AG10803 (cell line): ENCODE measurements at regions not wholly inside any gene's neighbourhood (a gene's known extent, or its start where the extent isn't known, plus 50 kb on each side); places are given as distances from the start of the nearest gene placed in this dataset.
"Not testable (repeated sequence)": the region's sequence is repeated elsewhere in the genome, so short reads cannot be mapped to it uniquely, and the experiment has no call there.

ENCODE experiments used
- DNase-seq: peaks from one replicate; pipeline ENCODE4 v3.0.0; 2010; ENCODE audit warnings: low read depth
- H3K4me3 ChIP-seq: 2 replicates; pipeline ENCODE4 v1.5.1; 2011; ENCODE audit warnings: mild to moderate bottlenecking, low read length, control low read depth
- TF ChIP-seq, protein P1 (sequence below): conservative IDR thresholded peaks from 2 replicates; pipeline ENCODE4 v1.5.1; 2011; ENCODE audit warnings: mild to moderate bottlenecking, low read length, control low read depth, inconsistent platforms

DNA sequence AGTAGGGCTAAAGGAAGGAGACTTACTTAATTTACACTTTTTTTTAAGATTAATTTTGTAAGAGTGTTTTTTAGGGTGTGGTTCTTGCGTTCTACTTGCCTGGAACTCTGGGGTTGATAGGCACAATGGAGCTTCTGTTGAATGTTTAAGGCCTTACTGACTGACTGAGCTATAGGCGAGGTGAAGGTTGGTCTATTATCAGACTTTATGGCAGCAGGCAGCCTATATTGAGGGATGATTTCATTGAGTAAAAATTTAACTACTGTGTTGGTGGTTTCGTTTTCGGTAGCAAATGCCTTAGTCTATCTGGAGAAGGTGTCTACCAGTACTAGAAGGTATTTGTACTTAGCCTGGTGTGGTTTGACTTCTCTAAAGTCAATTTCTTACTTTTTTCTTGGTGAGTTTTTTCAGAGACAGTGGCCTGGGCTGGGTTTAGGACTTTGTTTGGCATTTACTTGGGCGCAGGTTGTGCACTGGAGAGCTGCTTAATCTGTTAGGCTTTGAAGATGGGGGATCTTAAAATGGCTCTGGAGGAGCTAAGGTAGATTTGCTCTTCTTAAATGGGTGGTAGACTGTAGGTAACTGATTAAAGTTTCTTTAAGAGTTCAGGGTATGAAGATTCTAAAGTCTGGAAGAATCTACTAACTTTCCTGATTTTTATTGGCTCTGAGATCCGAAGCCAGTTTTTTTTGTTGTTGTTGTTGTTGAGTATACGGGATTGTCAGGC lies 164.5 kb upstream of the CCZ1B start:
- H3K4me3 ChIP-seq, DNase-seq: not testable (repeated sequence)

- DNase-seq, H3K4me3 ChIP-seq: not testable (repeated sequence)
Measured at GRCh38 chr7:6991169-6991611, 165.1 kb upstream of the CCZ1B start.

DNA sequence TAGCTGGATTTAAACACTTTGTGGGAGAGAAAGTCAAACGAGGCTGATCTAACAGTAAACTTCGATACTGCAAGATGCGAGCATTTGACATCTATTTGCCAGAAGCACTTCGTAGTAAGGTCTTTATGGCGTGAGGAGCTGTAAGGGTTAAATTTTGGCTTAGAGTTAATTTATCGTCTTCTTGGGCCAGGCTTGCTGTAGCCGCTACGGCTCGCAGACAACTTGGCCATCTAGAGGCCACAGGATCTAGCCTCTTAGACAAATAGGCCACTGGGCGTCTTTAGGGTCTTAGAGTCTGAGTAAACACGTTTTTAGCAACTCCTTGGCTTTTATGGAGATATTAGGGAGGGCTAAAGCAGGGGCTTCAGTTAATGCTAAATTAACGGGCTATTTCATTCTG lies 165.6 kb upstream of the CCZ1B start:
- H3K4me3 ChIP-seq, DNase-seq: not testable (repeated sequence)

DNA sequence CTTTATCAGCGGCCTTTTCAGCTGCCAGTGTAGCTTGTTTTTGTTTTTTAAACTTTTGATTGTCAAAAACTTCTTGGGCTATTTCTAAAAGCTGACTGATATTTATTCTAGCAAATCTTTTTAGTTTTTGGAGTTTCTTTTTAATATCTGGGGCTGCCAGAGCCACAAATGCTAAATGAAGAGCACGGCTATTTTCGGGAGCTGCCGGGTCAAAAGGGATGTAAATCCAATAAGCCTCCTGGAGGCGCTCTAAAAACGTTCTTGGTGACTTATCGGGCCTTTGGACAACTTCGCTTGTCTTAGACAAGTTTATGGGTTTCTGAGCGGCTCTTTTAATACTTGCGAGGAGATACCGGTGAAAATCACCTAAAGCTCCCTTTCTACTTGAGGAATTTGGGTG lies 166.1 kb upstream of the CCZ1B start:
- DNase-seq, H3K4me3 ChIP-seq: not testable (repeated sequence)

GRCh38 chr7:6995026-6995425 lies 169.0 kb upstream of the CCZ1B start:
- not testable (repeated sequence) for H3K4me3 ChIP-seq, DNase-seq

GRCh38 chr7:6995493-6996289 lies 169.6 kb upstream of the CCZ1B start:
- H3K4me3 ChIP-seq, DNase-seq: not testable (repeated sequence)

- H3K4me3 ChIP-seq, DNase-seq: not testable (repeated sequence)
Measured at GRCh38 chr7:6999067-6999666, 173.1 kb upstream of the CCZ1B start.

DNA sequence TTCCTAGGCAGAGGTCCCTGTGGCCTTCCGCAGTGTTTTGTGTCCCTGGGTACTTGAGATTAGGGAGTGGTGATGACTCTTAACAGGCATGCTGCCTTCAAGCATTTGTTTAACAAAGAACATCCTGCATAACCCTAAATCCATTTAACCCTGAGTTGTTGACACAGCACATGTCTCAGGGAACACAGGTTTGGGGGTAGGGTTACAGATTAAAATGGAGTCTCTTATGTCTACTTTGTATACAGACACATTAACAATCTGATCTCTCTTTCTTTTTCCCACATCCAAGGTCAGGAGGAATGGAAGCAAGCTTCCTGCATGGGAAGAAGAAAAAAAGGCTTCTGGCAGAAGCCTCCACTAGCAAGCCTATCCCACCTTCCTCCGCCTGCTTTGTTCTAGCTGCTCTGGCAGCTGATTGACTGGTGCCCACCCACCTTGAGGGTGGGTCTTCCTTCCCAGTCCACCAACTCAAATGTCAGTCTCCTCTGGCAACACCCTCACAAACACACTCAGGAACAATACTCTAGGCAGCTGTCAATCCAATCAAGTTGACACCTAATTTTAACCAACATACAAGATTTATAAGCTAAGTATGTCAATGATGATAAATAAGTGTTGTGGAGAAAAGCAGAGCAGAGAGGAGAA lies 176.5 kb upstream of the CCZ1B start:
- H3K4me3 ChIP-seq = no peak overlapping the region
- DNase-seq = no peak
- TF ChIP-seq, protein P1, sequence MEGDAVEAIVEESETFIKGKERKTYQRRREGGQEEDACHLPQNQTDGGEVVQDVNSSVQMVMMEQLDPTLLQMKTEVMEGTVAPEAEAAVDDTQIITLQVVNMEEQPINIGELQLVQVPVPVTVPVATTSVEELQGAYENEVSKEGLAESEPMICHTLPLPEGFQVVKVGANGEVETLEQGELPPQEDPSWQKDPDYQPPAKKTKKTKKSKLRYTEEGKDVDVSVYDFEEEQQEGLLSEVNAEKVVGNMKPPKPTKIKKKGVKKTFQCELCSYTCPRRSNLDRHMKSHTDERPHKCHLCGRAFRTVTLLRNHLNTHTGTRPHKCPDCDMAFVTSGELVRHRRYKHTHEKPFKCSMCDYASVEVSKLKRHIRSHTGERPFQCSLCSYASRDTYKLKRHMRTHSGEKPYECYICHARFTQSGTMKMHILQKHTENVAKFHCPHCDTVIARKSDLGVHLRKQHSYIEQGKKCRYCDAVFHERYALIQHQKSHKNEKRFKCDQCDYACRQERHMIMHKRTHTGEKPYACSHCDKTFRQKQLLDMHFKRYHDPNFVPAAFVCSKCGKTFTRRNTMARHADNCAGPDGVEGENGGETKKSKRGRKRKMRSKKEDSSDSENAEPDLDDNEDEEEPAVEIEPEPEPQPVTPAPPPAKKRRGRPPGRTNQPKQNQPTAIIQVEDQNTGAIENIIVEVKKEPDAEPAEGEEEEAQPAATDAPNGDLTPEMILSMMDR = no peak

GRCh38 chr7:7005303-7005702 lies 177.0 kb upstream of the C1GALT1 start:
- H3K4me3 ChIP-seq = no peak overlapping the region
- TF ChIP-seq, protein P1 = no peak

GRCh38 chr7:7005949-7006348 lies 176.4 kb upstream of the C1GALT1 start:
- H3K4me3 ChIP-seq, DNase-seq: not testable (repeated sequence)

More at GRCh38 chr7:7005303-7005702, 177.0 kb upstream of the C1GALT1 start:
- DNase-seq = no peak

- DNase-seq, H3K4me3 ChIP-seq: not testable (repeated sequence)
Measured at GRCh38 chr7:7011241-7011640, 171.1 kb upstream of the C1GALT1 start.

- not testable (repeated sequence) for H3K4me3 ChIP-seq, DNase-seq
Measured at GRCh38 chr7:7011751-7012150, 170.6 kb upstream of the C1GALT1 start.
